DND-41 (cell line): ENCODE measurements at regions not wholly inside any gene's neighbourhood (a gene's known extent, or its start where the extent isn't known, plus 50 kb on each side); places are given as distances from the start of the nearest gene placed in this dataset.

ENCODE experiments used
- ATAC-seq: fragments of 200-7000 bp; cut with Tn5 transposase; 3 replicates; pipeline ENCODE4 v1.9.1; 2021; ENCODE audit warnings: low read depth; ENCODE audit not compliant: insufficient read depth
- DNase-seq: peaks from one replicate; pipeline ENCODE4 v3.0.0-alpha.2; 2020
- H2AFZ ChIP-seq: 2 replicates; pipeline ENCODE4 v1.6.0; 2012; ENCODE audit warnings: low read depth, low read length
- H3K27ac ChIP-seq: 2 replicates; pipeline ENCODE4 v1.5.1; 2012; ENCODE audit warnings: low read length, inconsistent platforms
- H3K27me3 ChIP-seq: fragments of 200-600 bp; sonication (generic); 2 replicates; pipeline ENCODE4 v1.6.0; 2012; ENCODE audit warnings: low read length, mild to moderate bottlenecking, inconsistent platforms; ENCODE audit not compliant: insufficient read depth, poor library complexity
- H3K36me3 ChIP-seq: 2 replicates; pipeline ENCODE4 v1.5.1; 2012; ENCODE audit warnings: low read length, inconsistent platforms; ENCODE audit not compliant: insufficient read depth
- H3K4me1 ChIP-seq: 2 replicates; pipeline ENCODE4 v1.5.1; 2012; ENCODE audit warnings: mild to moderate bottlenecking, low read length; ENCODE audit not compliant: insufficient read depth
- H3K4me2 ChIP-seq: 2 replicates; pipeline ENCODE4 v1.6.0; 2012; ENCODE audit warnings: mild to moderate bottlenecking, moderate library complexity, low read length, inconsistent platforms; ENCODE audit not compliant: insufficient read depth
- H3K4me3 ChIP-seq, 2 experiments: fragments of 200-600 bp in 1 of 2; shearing (Covaris generic) in 1 of 2; 2 replicates each; pipeline ENCODE4 v1.5.1; 2012 to 2016; ENCODE audit warnings: inconsistent platforms in 2 of 2, low read length in 2 of 2, mild to moderate bottlenecking in 2 of 2, low read depth in 1 of 2, moderate library complexity in 1 of 2
- H3K79me2 ChIP-seq: 2 replicates; pipeline ENCODE4 v1.6.0; 2012; ENCODE audit warnings: low read length, inconsistent platforms; ENCODE audit not compliant: insufficient read depth
- H3K9ac ChIP-seq: 2 replicates; pipeline ENCODE4 v1.6.0; 2012; ENCODE audit warnings: low read depth, mild to moderate bottlenecking, inconsistent platforms, low read length, moderate library complexity
- H3K9me3 ChIP-seq: 2 replicates; pipeline ENCODE4 v1.5.1; 2012; ENCODE audit warnings: low read length, moderate library complexity, mild to moderate bottlenecking, inconsistent platforms; ENCODE audit not compliant: insufficient read depth, severe bottlenecking
- H4K20me1 ChIP-seq: 2 replicates; pipeline ENCODE4 v1.6.0; 2012; ENCODE audit warnings: low read length; ENCODE audit not compliant: insufficient read depth
- EZH2 ChIP-seq: IDR thresholded peaks from 3 replicates; pipeline ENCODE4 v1.6.1; 2012; ENCODE audit warnings: borderline replicate concordance, low read depth, mild to moderate bottlenecking, moderate library complexity, low read length, inconsistent platforms; ENCODE audit not compliant: severe bottlenecking
- TF ChIP-seq, protein P1 (sequence below): IDR thresholded peaks from 2 replicates; pipeline ENCODE4 v1.5.1; 2012; ENCODE audit warnings: borderline replicate concordance, low read length, moderate library complexity, mild to moderate bottlenecking; ENCODE audit not compliant: poor library complexity, severe bottlenecking; ENCODE audit errors: extremely low read depth

DNA sequence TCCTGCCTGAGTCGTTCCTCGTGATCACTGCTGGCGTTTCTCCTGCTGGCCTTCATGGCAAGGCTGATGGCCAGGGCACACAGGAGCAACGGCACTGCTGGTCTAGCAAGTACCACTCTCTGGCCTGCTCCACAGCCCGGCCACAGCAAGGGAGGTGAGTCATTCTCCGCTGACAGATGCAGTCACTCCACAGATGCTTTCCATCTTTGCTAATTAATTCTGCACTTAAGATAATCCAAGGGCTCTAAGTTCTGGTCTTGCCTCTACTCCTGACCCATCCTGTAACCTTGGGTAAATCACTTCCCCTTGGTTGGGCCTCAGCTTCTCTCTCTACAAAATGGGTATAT, 244.4 kb downstream of the RPS24 start:
- Histone ChIP-seq H4K20me1 (peaks cover 3% of the 10 kb centered on the region; the same call in 1 of the 2 replicates), H3K9ac (no peak overlapping the region), H3K79me2 (no peaks in the 10 kb centered on the region), H3K4me3 (no peak overlapping the region), H3K4me1 (no peaks in the 10 kb centered on the region), H3K27ac (no peak overlapping the region), H3K27me3 (peaks cover 9% of the 10 kb centered on the region), H3K4me2 (no peak overlapping the region), H3K36me3 (no peaks in the 10 kb centered on the region), H2AFZ (no peak overlapping the region), H3K9me3 (no peaks in the 10 kb centered on the region)
- ATAC-seq (no peak), DNase-seq (no peak)
- TF ChIP-seq, protein P1, sequence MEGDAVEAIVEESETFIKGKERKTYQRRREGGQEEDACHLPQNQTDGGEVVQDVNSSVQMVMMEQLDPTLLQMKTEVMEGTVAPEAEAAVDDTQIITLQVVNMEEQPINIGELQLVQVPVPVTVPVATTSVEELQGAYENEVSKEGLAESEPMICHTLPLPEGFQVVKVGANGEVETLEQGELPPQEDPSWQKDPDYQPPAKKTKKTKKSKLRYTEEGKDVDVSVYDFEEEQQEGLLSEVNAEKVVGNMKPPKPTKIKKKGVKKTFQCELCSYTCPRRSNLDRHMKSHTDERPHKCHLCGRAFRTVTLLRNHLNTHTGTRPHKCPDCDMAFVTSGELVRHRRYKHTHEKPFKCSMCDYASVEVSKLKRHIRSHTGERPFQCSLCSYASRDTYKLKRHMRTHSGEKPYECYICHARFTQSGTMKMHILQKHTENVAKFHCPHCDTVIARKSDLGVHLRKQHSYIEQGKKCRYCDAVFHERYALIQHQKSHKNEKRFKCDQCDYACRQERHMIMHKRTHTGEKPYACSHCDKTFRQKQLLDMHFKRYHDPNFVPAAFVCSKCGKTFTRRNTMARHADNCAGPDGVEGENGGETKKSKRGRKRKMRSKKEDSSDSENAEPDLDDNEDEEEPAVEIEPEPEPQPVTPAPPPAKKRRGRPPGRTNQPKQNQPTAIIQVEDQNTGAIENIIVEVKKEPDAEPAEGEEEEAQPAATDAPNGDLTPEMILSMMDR, result no peak
- TF ChIP-seq EZH2, result no peak

DNA sequence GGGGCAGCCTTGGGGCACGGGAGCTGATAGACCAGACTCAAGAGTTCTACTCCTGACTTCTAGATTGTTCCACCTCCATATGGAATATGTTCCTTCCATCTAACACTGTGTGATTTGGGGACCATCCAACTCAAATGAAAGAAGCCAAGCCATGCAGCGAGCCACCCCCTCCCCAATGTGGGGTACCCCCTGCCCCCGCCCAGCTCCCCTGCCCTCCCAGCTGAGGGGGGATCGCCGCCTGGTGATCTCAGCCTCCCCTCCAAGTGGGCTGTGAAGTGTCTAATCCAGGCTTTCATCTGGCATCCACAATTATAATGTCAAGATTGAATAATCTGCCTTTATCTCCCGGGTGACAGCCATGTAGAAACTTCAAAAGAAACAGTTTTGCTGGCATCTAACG, 246.1 kb downstream of the RPS24 start:
- Histone ChIP-seq H3K4me2 (no peak overlapping the region), H3K79me2 (no peaks in the 10 kb centered on the region), H4K20me1 (peaks cover 3% of the 10 kb centered on the region; the same call in 1 of the 2 replicates), H3K27me3 (peaks cover 12% of the 10 kb centered on the region), H2AFZ (no peak overlapping the region), H3K36me3 (no peaks in the 10 kb centered on the region), H3K9ac (no peak overlapping the region), H3K9me3 (no peaks in the 10 kb centered on the region), H3K27ac (no peak overlapping the region), H3K4me1 (no peaks in the 10 kb centered on the region), H3K4me3 (no peak overlapping the region)
- DNase-seq (no peak), ATAC-seq (no peak)
- no peak for TF ChIP-seq EZH2

DNA sequence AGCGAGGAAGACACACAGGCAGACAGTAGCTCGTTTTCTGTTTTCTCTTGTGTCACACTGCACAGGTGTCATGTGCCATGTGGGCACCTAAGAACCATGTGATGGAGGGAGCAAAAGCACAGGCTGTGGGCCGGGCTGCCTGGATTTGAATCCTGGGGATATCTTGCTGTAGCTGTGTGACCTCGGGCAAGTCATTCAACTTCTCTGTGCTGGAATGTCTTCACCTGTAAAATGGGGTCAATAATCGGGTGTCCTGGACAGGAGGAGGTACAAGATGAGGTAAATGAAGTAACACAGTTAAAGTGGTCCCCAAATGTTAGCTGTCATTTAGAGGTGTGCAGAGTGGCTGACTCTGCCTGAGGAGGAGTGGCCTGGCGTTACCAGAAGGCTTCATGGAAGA, 246.9 kb downstream of the RPS24 start:
- no peak overlapping the region for H3K4me3 ChIP-seq
- no peaks in the 10 kb centered on the region for H3K9me3 ChIP-seq
- no peak overlapping the region for H3K27ac ChIP-seq
- peaks cover 12% of the 10 kb centered on the region for H3K27me3 ChIP-seq
- no peak for DNase-seq
- no peak for TF ChIP-seq EZH2
- TF ChIP-seq, protein P1, result no peak
- H3K4me2 ChIP-seq, result no peak overlapping the region
- ATAC-seq, result no peak
- H4K20me1 ChIP-seq, result peaks cover 3% of the 10 kb centered on the region; the same call in 1 of the 2 replicates
- H3K9ac ChIP-seq, result no peak overlapping the region
- no peak overlapping the region for H2AFZ ChIP-seq
- H3K79me2 ChIP-seq, result no peaks in the 10 kb centered on the region
- H3K4me1 ChIP-seq, result no peaks in the 10 kb centered on the region
- no peaks in the 10 kb centered on the region for H3K36me3 ChIP-seq

DNA sequence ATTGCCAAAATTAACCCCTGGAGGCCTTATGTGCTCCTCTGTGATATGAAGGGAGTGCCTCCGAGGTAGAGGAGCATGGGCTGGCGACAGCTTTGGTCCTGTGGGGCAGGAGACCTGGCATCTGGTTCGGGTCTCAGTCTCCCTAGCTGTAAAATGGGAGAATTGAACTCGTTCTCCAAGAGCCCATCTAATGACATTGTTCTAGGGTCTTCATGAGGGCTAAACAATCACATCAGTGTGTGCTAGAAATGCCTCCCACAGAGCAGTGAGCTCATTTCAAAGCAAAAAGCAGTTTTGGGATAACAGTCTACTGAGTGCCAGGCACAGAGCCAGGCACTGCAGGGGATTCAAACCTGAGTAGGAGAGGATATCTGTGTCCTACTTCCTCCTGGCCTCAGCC, 248.0 kb downstream of the RPS24 start:
- no peaks in the 10 kb centered on the region for H3K79me2 ChIP-seq
- TF ChIP-seq EZH2, result no peak
- TF ChIP-seq, protein P1, result no peak
- ATAC-seq, result no peak
- H3K9ac ChIP-seq, result no peak overlapping the region
- no peak overlapping the region for H3K4me3 ChIP-seq
- H3K27ac ChIP-seq, result no peak overlapping the region
- H2AFZ ChIP-seq, result no peak overlapping the region
- H3K9me3 ChIP-seq, result no peaks in the 10 kb centered on the region
- peaks cover 3% of the 10 kb centered on the region; the same call in 1 of the 2 replicates for H4K20me1 ChIP-seq
- H3K4me1 ChIP-seq, result no peaks in the 10 kb centered on the region
- no peak for DNase-seq
- H3K36me3 ChIP-seq, result no peaks in the 10 kb centered on the region
- H3K4me2 ChIP-seq, result no peak overlapping the region
- H3K27me3 ChIP-seq, result peaks cover 12% of the 10 kb centered on the region
